G401 (cell line): ENCODE measurements at regions not wholly inside any gene's neighbourhood (a gene's known extent, or its start where the extent isn't known, plus 50 kb on each side); places are given as distances from the start of the nearest gene placed in this dataset.
"Not testable (repeated sequence)": the region's sequence is repeated elsewhere in the genome, so short reads cannot be mapped to it uniquely, and the experiment has no call there.

ENCODE experiments used
- DNase-seq: peaks from one replicate; pipeline ENCODE4 v3.0.0-alpha.2; 2015; ENCODE audit warnings: low spot score
- in situ Hi-C: cut with HindIII; loops from 2 replicates; pipeline ENCODE4 v1.10.0; 2016; ENCODE audit warnings: low sequenced_read_pairs, mixed read lengths

DNA sequence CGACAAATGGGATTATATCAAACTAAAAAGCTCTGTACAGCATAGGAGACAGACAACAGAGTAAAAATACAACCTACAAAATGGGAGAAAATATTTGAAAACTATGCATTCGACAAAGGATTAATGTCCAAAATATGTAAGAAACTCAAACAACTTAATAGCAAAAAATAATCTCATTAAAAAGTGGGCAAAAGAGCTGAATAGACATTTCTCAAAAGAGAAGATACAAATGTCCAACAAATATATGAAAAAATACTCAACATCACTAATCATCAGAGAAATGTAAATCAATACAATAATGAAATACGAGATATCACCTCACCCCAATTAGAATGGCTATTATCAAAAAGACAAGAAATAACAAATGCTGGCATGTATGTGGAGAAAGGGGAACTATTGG is 272.9 kb downstream of the KLHL13 start:
- no peak for DNase-seq
- in situ Hi-C loops = no loop called here

DNA sequence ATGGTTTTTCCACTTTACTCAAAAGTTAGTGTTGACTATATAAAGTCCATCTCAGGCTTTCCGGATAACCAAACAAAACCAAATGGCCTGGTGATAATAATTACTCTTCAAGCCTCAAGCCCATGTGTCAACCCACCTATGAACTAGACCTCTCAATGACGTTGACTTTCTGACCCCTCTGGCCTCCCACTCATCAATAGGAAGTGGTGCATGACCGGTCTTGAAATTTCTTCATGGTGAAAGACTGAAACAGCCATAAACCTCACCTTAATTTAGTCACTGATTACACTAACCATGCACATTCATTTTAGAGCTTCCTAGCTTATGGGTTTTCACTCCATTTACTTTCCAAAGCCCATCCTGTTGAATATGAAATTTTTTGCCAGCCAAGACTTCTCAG is 276.0 kb downstream of the KLHL13 start:
- in situ Hi-C loops = no loop called here
- no peak for DNase-seq

DNA sequence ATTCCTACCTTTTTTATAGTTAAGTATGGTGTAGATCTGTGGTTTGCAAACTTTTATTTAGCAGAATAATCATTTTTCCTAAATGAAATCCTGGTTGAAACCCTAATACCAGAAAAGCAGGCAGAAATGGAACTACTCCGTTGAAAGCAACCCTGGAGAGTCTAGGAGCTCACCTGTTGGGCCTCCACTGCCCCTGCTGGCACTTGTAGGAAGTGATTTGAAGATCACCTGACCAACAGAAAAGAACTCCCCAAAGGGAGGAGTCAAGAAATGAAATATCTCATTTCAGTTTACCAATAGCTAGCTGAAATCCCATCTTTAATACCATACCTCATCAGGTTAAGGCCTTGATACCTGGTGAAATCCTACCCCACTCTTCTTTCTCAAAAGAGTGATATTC is 277.1 kb downstream of the KLHL13 start:
- in situ Hi-C loops = no loop called here
- no peak for DNase-seq

DNA sequence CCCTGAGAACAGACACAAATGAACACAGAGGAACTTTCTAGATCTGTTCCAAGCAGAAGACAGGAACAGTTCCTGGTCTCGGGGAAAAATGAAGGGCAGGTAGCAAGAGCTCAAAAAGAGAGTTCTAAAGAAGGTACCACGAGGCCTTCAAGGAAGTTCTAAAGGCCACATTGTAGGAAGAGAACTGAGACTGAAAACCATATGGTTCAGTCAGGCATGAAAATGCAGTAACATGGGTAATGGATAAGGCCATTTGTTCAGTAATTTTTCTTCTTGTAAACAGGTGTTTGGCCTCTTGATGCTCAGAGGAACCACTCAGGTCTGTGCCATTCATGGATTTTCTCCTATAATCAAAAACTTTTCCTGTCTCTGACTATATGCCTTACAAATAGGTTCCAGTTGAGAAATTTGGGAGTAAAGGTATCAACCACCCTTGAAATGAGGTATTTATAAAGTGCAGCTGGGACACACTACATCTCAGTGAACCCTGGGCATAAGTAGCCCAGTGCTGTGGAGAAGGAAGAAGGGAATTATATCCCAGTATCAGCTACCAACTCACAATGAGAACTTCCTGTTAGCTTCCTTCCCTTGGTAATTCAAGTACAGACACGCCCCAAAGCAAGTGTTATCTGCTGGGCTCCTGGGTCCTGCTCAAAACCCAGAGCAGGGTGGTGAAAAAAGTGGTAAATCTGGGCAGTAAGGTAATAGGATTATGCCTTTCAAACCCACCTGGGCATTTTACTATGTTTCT is 277.9 kb downstream of the KLHL13 start:
- DNase-seq = no peak
- in situ Hi-C loops = no loop called here

DNA sequence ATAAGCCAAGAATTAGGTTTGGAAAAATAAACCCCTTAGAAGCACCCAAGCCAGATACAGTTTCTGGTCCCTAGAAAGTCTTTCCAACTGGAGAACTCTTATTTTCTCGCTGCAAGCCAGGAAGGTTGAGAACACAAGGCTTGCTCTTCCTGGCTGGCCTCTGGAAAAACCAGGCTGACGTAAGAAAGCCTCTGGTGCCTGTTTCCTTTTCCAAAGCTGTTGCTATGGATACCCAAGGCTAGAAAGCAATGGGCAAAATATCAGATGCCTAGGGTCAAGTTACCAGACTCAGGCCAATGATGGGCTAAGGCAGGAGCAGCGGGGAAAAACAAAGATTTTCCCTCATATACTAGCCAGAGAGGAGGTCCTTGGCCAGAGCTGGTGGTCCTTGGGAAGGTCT is 281.6 kb downstream of the KLHL13 start:
- in situ Hi-C loops = no loop called here
- no peak for DNase-seq

- no peak for DNase-seq
- in situ Hi-C loops = no loop called here
These were observed 282.5 kb downstream of the KLHL13 start for GRCh38 chrX:117834076-117834475.

DNA sequence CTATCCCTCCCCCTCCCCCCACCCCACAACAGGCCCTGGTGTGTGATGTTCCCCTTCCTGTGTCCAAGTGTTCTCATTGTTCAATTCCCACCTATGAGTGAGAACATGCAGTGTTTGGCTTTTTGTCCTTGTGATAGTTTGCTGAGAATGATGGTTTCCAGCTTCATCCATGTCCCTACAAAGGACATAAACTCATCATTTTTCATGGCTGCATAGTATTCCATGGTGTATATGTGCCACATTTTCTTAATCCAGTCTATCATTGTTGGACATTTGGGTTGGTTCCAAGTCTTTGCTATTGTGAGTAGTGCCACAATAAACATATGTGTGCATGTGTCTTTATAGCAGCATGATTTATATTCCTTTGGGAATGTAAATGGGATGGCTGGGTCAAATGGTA is 295.1 kb downstream of the KLHL13 start:
- in situ Hi-C loops = not testable (repeated sequence)

DNA sequence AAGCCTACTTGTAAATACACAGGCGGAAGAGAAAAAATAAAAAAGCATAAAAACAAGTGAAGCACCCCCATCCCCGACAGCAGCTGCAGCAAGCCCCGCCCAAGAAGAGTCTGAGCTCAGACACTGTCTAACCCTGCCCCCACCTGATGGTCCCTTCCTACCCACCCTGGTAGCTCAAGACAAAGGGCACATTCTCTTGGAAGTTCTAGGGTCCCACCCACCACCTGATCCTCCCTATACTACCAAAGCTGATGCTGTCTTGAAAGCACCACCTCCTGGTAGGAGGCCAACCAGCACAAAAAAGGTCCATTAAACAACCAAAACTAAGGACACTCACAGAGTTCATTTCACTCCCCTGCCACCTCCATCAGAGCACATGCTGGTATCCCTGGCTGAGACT is 308.2 kb downstream of the KLHL13 start:
- DNase-seq = no peak
- in situ Hi-C loops = no loop called here

More for the DNA sequence above, 295.1 kb downstream of the KLHL13 start:
- DNase-seq = not testable (repeated sequence)

DNA sequence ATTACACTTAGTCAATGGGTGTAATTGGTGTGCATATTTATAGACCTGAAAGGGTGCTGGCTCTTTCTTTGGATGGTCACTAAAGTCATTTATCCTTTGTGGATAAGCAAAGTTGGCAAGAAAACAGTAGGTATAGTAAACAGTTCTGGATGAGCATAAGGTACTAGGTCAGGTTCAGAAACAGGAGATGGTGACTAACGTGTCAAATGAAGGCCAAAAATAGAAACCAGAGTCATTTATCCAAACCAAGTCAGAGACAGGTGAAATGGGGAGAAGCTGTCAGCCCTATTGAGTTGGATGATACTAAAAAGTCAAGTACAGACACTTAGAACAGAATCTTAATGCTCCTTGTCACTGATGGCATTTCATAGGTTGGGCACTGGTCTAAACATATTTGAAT is 313.1 kb downstream of the KLHL13 start:
- no peak for DNase-seq
- in situ Hi-C loops = no loop called here

DNA sequence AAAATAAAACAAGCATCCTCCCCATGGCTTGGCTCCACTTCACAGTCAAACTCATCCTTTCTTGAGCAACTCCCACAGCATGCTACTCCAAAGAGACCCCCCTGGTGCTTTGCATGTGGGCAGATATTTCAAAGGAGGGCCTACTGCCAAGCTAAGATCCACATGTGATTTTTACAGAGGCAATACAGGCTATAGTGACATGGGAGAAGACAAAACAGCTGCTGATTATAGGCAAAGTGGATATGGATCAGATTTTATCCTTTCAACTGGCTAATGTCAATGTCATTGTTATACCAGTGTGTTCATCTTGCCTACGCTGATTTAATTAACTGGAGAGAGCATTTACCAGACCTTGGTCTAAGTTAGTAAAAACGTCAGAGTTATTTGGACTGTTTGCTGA is 328.3 kb downstream of the KLHL13 start:
- DNase-seq = no peak
- in situ Hi-C loops = no loop called here

- in situ Hi-C loops = no loop called here
- no peak for DNase-seq
These were observed 345.2 kb downstream of the KLHL13 start for GRCh38 chrX:117771384-117771783.

DNA sequence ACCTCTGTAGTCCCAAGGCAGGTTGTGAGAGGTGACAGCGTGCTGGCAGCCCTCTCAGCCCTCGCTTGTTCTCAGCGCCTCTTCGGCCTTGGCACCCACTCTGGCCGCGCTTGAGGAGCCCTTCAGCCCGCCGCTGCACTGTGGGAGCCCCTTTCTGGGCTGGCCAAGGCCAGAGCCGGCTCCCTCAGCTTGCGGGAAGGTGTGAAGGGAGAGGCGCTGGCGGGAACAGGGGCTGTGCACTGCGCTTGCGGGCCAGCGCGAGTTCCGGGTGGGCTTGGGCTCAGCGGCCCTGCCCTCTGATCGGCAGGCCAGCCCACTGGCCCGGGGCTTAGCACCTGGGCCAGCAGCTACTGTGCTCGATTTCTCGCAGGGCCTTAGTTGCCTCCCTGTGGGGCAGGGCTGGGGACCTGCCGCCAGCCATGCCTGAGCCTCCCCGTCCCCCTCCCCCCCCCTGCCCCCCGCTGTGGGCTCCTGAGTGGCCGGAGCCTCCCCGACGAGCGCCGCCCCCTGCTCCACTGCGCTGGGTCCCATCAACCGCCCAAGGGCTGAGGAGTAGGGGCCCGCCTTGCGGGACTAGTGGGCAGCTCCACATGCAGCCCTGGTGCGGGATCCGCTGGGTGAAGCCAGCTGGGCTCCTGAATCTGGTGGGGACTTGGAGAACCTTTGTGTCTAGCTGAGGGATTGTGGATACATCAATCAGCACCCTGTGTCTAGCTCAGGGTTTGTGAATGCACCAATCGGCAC is 347.6 kb downstream of the KLHL13 start:
- in situ Hi-C loops = no loop called here
- DNase-seq = no peak

GRCh38 chrX:117765211-117765610 is 351.4 kb downstream of the KLHL13 start:
- in situ Hi-C loops = no loop called here
- no peak for DNase-seq

DNA sequence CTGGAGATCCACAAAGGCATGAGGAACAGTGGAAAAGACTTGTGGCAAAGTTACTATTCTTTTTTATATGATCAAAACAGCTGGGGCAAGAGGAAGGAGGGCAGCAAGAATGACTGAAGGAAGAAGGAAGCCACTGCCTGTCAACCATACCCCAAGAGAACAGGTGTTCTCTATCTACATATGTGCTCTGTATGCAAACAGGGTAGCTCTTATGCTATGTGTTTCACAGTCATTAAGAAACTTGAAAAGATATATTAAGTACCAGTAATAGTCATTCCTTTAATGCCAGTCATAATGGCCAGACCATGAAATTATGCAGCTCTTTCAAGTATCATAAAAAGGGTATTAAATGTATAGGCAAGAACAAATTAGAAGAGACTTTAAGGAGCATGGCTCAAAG is 363.9 kb downstream of the KLHL13 start:
- in situ Hi-C loops = no loop called here
- DNase-seq = no peak

DNA sequence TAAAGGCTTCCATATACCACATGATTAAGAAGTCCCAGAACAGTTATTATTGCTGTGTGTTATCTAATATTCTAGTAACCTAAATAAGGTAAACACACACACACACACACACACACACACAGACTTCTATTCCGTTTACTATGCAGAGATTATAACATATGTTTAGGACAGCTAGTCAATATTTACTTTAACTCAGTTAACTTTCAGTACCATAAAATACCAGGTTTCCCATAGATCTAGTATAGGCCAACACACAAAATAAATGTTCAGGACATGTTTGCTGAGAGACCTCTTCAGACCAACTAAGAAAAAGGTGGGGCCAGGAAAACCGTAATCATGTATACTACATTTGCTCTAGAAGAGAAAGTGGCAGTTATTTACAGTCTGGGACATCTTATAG is 365.5 kb downstream of the KLHL13 start:
- DNase-seq = no peak
- in situ Hi-C loops = no loop called here

DNA sequence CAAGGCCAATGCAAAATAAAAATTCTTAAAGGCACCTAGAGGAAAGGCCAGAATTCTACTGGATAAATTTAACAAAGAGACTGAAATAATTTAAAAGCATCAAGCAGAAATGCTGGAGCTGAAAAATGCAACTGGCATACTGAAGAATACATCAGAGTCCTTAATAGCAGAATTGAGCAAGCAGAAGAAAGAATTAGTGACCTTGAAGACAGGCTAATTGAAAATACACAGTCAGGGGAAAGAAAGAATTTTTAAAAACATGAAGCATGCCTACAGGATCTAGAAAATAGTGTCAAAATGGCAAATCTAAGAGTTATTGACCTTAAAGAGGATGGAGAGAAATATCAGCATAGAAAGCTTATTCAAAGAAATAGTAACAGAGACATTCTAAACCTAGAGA is 371.7 kb downstream of the KLHL13 start:
- in situ Hi-C loops = no loop called here
- DNase-seq = no peak

GRCh38 chrX:117743469-117744251 is 372.9 kb downstream of the KLHL13 start:
- no peak for DNase-seq
- in situ Hi-C loops = no loop called here

- no peak for DNase-seq
- in situ Hi-C loops = no loop called here
These were observed 403.2 kb downstream of the KLHL13 start for GRCh38 chrX:117713411-117713810.

GRCh38 chrX:117711782-117712181 is 404.8 kb downstream of the KLHL13 start:
- DNase-seq = no peak
- in situ Hi-C loops = no loop called here
